ENCODE measurements at regions not wholly inside any gene's neighbourhood (a gene's known extent, or its start where the extent isn't known, plus 50 kb on each side); places are given as distances from the start of the nearest gene placed in this dataset.

DNA sequence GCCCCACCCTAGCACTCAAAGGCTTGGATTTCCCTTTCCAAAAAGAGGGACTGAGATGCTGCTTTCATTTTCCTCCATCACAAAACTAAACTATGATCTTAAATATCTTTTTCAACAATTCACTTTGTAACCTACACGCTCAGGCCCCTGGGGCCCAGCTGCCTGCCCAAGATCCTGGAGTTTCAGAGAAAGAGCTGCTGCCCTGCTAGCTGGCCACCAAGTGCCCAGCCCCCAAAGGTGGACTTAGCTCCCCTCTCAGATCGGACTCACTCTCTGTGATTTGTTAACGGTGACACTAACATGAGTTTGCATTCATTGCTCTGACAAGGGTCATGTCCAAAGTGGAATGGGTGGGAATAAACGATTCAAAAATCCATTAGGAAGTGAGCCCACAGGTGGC, 119.6 kb upstream of the SMAD3 start:
- H3K4me3 Mint-ChIP-seq: no peak overlapping the region
- H3K36me3 Mint-ChIP-seq: no peaks in the 10 kb centered on the region
- no peak for DNase-seq
- no peak overlapping the region for H3K27ac ChIP-seq (ENCODE audit: insufficient read depth, low read length, poor library complexity, severe bottlenecking)
- no peaks in the 10 kb centered on the region for H3K27me3 ChIP-seq (ENCODE audit: control insufficient read depth, insufficient read depth, low read length)
- no peak overlapping the region for H3K27ac Mint-ChIP-seq
- peaks cover 24% of the 10 kb centered on the region for H3K27me3 Mint-ChIP-seq
- no peaks in the 10 kb centered on the region for H3K36me3 ChIP-seq (ENCODE audit: control insufficient read depth, insufficient read depth, low read length)
- H3K9me3 Mint-ChIP-seq: no peaks in the 10 kb centered on the region
- H3K4me1 Mint-ChIP-seq: peaks cover 0 to 10% (median 5%) of the 10 kb centered on the region in 4 donors
- H3K9me3 ChIP-seq (ENCODE audit: control insufficient read depth in 2 of 2, low read length in 2 of 2): no peaks in the 10 kb centered on the region
- H3K4me3 ChIP-seq (ENCODE audit: low read depth, low read length): no peak overlapping the region
- H3K4me1 ChIP-seq (ENCODE audit: control insufficient read depth, insufficient read depth, low read length, poor library complexity, severe bottlenecking): no peaks in the 10 kb centered on the region
- no peak for ATAC-seq (ENCODE audit: low read depth in 2 of 2)

DNA sequence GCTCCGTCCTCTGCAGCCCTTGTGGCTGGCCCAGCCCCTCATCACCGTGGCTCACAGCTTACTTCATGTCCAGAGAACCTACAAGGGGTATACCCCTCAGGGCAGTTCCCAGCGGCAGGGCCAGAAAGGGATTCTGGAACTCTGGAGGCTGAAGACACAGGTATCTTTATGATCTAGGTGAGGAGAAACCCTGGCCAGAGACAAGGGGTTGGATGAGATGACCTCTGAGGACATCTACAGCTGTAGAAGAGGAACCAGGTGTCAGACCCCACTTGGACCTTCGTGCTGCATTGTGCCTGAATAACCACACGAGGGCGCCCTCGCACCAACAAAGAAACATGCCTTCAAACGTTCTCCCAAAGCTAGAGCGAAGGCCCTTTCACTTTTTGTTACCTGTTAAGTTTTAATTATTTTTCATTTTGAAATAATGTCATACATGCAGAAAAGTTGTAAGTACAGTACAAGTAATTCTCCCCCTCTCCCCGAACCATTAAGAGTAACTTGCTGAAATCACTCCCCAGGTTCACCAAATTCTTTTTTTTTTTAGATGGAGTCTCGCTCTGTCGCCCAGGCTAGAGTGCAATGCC, 118.7 kb upstream of the SMAD3 start:
- peak; percentile 54 to 79 (median 75) for DNase-seq
- H3K4me3 ChIP-seq (ENCODE audit: low read depth, low read length): no peak overlapping the region
- Mint-ChIP-seq H3K4me1 (peaks cover 0 to 10% (median 5%) of the 10 kb centered on the region in 4 donors), H3K27ac (no peak overlapping the region), H3K9me3 (no peaks in the 10 kb centered on the region), H3K4me3 (no peak overlapping the region), H3K27me3 (peaks cover 32% of the 10 kb centered on the region), H3K36me3 (no peaks in the 10 kb centered on the region)
- no peaks in the 10 kb centered on the region for H3K4me1 ChIP-seq (ENCODE audit: control insufficient read depth, insufficient read depth, low read length, poor library complexity, severe bottlenecking)
- no peaks in the 10 kb centered on the region for H3K9me3 ChIP-seq (ENCODE audit: control insufficient read depth in 2 of 2, low read length in 2 of 2)
- ATAC-seq (ENCODE audit: low read depth in 2 of 2): peak; percentile 65 to 78
- no peak overlapping the region for H3K27ac ChIP-seq (ENCODE audit: insufficient read depth, low read length, poor library complexity, severe bottlenecking)
- no peaks in the 10 kb centered on the region for H3K36me3 ChIP-seq (ENCODE audit: control insufficient read depth, insufficient read depth, low read length)
- H3K27me3 ChIP-seq (ENCODE audit: control insufficient read depth, insufficient read depth, low read length): peaks cover 3% of the 10 kb centered on the region

DNA sequence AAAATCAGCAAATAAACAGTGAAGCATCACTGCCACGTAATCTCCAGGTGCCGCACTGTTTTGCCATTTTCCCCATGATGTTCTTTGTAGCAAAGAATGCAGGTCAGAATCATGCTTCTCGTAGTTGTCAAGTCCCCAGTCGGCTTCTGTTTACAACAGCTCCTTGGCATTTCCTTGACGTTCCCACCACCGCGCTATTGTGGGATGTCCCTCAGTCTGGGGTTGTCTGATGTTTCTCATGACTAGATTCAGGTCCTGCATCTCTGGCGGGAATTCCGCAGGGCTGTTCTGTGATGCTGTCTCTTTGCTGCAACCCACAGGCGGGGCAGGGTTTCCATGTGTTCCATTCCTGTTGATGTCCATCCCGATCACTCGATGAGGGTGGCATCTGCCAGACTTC, 117.9 kb upstream of the SMAD3 start:
- Mint-ChIP-seq H3K27ac (no peak overlapping the region), H3K4me3 (no peak overlapping the region), H3K27me3 (peaks cover 37% of the 10 kb centered on the region), H3K9me3 (no peaks in the 10 kb centered on the region), H3K36me3 (no peaks in the 10 kb centered on the region), H3K4me1 (peaks cover 0 to 10% (median 5%) of the 10 kb centered on the region in 4 donors)
- peaks cover 4% of the 10 kb centered on the region for H3K27me3 ChIP-seq (ENCODE audit: control insufficient read depth, insufficient read depth, low read length)
- H3K4me1 ChIP-seq (ENCODE audit: control insufficient read depth, insufficient read depth, low read length, poor library complexity, severe bottlenecking): no peaks in the 10 kb centered on the region
- H3K9me3 ChIP-seq (ENCODE audit: control insufficient read depth in 2 of 2, low read length in 2 of 2): no peaks in the 10 kb centered on the region
- H3K4me3 ChIP-seq (ENCODE audit: low read depth, low read length): no peak overlapping the region
- ATAC-seq (ENCODE audit: low read depth in 2 of 2) (no peak), DNase-seq (no peak)
- H3K27ac ChIP-seq (ENCODE audit: insufficient read depth, low read length, poor library complexity, severe bottlenecking): no peak overlapping the region
- H3K36me3 ChIP-seq (ENCODE audit: control insufficient read depth, insufficient read depth, low read length): no peaks in the 10 kb centered on the region

DNA sequence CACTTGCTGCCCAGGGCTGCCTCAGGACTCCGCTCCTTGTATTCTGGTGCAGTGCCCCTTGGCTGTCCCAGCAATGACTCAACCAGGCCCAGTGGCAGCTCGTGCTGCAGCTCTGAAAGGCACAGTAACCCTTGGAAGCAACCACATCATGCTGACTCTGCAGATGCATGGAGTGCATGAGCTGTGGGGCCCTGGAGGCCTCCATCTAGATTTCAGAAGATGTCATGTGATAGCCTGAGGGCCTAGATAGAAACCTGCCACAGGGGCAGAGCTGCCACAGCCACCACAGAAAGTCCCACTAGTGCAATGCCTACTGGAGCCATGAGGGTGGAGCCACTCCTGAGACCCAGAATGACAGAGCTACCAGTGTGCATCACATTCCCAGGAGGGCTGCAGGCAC, 117.1 kb upstream of the SMAD3 start:
- H3K4me1 ChIP-seq (ENCODE audit: control insufficient read depth, insufficient read depth, low read length, poor library complexity, severe bottlenecking): no peaks in the 10 kb centered on the region
- DNase-seq: no peak
- no peak for ATAC-seq (ENCODE audit: low read depth in 2 of 2)
- H3K27ac ChIP-seq (ENCODE audit: insufficient read depth, low read length, poor library complexity, severe bottlenecking): no peak overlapping the region
- Mint-ChIP-seq H3K27ac (no peak overlapping the region), H3K9me3 (no peaks in the 10 kb centered on the region), H3K4me3 (no peak overlapping the region), H3K4me1 (peaks cover 0 to 10% (median 5%) of the 10 kb centered on the region in 4 donors), H3K36me3 (no peaks in the 10 kb centered on the region), H3K27me3 (peaks cover 37% of the 10 kb centered on the region)
- no peaks in the 10 kb centered on the region for H3K9me3 ChIP-seq (ENCODE audit: control insufficient read depth in 2 of 2, low read length in 2 of 2)
- H3K27me3 ChIP-seq (ENCODE audit: control insufficient read depth, insufficient read depth, low read length): peaks cover 4% of the 10 kb centered on the region
- no peaks in the 10 kb centered on the region for H3K36me3 ChIP-seq (ENCODE audit: control insufficient read depth, insufficient read depth, low read length)
- no peak overlapping the region for H3K4me3 ChIP-seq (ENCODE audit: low read depth, low read length)

DNA sequence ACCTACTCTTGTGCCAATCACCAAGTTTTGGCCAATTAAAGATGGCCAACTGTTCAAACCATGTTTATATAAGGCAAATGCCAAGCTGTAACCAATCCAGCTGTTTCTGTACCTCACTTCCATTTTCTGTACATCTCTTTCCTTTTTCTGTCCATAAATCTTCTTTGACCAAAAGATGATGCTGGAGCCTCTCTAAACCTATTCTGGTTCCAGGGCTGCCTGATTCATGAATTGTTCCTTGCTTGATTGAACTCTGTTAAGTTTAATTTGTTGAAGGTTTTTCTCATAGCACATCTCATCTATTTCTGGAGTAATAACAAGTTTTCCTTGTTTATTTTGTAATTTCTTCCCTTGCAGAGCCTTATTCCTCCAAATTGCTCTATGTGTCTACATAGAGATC, 115.3 kb upstream of the SMAD3 start:
- Histone ChIP-seq H3K4me1 (ENCODE audit: control insufficient read depth, insufficient read depth, low read length, poor library complexity, severe bottlenecking) (no peaks in the 10 kb centered on the region), H3K27me3 (ENCODE audit: control insufficient read depth, insufficient read depth, low read length) (peaks cover 4% of the 10 kb centered on the region), H3K9me3 (ENCODE audit: control insufficient read depth in 2 of 2, low read length in 2 of 2) (no peaks in the 10 kb centered on the region), H3K36me3 (ENCODE audit: control insufficient read depth, insufficient read depth, low read length) (no peaks in the 10 kb centered on the region), H3K27ac (ENCODE audit: insufficient read depth, low read length, poor library complexity, severe bottlenecking) (no peak overlapping the region), H3K4me3 (ENCODE audit: low read depth, low read length) (no peak overlapping the region)
- no peak overlapping the region for H3K4me3 Mint-ChIP-seq
- H3K9me3 Mint-ChIP-seq: no peaks in the 10 kb centered on the region
- H3K27me3 Mint-ChIP-seq: peaks cover 37% of the 10 kb centered on the region
- H3K27ac Mint-ChIP-seq: no peak overlapping the region
- peaks cover 0 to 10% (median 5%) of the 10 kb centered on the region in 4 donors for H3K4me1 Mint-ChIP-seq
- ATAC-seq (ENCODE audit: low read depth in 2 of 2) (no peak), DNase-seq (no peak)
- no peaks in the 10 kb centered on the region for H3K36me3 Mint-ChIP-seq

DNA sequence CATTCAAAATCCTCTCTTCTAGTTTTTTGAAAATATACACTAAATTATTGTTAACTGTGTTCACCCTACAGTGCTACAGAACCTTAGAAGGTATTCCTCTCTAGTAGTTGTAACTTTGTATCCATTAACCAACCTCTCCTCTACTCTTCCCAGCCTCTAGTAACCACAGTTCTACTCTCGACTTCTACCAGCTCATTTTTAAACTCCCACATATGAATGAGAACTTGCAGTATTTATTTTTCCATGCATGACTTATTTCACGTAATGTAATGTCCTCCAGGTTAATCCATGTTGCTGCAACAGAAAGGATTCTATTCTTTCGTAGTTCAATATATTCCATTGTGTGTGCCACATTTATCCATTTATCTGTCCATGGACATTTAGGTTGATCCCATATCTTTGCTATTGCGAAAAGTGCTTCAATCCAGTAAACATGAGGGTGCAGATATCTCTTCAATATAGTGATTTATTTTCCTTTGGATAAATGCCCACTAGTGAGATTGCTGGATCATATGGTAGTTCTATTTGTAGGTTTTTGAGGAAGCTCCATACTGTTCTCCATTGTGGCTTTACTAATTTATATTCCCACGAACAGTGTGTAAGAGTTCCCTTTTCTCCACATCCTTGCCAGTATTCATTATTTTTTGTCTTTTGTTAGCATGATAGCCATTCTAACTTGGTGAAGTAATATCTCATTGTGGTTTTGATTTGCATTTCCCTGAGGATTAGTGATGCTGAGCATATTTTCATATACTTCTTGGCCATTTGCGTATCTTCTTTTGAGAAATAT, 113.7 kb upstream of the SMAD3 start:
- peaks cover 35% of the 10 kb centered on the region for H3K27me3 Mint-ChIP-seq
- H3K4me1 ChIP-seq (ENCODE audit: control insufficient read depth, insufficient read depth, low read length, poor library complexity, severe bottlenecking): no peaks in the 10 kb centered on the region

DNA sequence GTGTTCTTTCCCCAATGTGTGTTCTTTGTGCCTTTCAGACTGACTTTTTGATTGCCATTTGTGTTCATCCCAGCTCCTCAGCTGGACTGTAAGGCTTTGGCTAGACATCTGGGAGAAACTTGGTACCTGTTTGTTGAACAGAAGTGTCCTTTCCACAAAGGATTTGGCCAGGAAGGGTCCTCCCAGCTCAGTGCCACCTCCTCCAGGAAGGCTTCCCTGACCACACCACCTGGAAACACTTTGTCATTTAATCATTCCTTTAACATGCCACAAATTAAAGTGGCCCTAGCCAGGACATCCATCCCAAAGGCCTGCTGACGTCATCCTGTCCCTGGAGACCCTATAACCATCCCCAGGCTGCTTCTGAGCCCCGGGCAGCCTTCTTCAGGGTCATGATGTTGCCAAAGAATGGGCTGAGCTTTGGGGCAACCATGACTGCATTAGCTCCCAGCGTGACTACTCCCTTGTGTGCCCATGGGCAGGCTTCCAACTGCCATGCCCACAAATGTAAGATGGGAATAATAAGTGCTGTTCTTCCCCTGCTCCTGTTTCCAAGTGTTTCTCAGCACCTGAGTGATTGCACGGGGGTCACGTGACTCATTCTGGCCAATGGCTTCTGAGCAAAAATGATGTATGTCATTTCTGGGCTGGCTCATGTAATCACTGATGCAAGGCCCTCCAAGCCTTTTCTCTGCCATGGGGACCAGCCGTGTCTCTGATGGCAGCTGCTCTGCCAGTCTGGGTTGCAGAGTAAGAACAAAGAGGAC, 112.5 kb upstream of the SMAD3 start:
- no peak overlapping the region for H3K4me3 ChIP-seq (ENCODE audit: low read depth, low read length)
- no peaks in the 10 kb centered on the region for H3K36me3 ChIP-seq (ENCODE audit: control insufficient read depth, insufficient read depth, low read length)
- peaks cover 0 to 4% (median 1%) of the 10 kb centered on the region in 4 donors for H3K4me1 Mint-ChIP-seq
- no peak overlapping the region for H3K4me3 Mint-ChIP-seq
- H3K9me3 ChIP-seq (ENCODE audit: control insufficient read depth in 2 of 2, low read length in 2 of 2): no peaks in the 10 kb centered on the region
- no peak overlapping the region for H3K27ac ChIP-seq (ENCODE audit: insufficient read depth, low read length, poor library complexity, severe bottlenecking)
- H3K27me3 ChIP-seq (ENCODE audit: control insufficient read depth, insufficient read depth, low read length): peaks cover 4% of the 10 kb centered on the region
- H3K27me3 Mint-ChIP-seq: peaks cover 28% of the 10 kb centered on the region
- no peak overlapping the region for H3K27ac Mint-ChIP-seq
- H3K9me3 Mint-ChIP-seq: no peaks in the 10 kb centered on the region
- no peaks in the 10 kb centered on the region for H3K36me3 Mint-ChIP-seq
- no peaks in the 10 kb centered on the region for H3K4me1 ChIP-seq (ENCODE audit: control insufficient read depth, insufficient read depth, low read length, poor library complexity, severe bottlenecking)
- ATAC-seq (ENCODE audit: low read depth in 2 of 2) (no peak), DNase-seq (no peak)

More for the DNA sequence above, 113.7 kb upstream of the SMAD3 start:
- H3K9me3 ChIP-seq (ENCODE audit: control insufficient read depth in 2 of 2, low read length in 2 of 2): no peaks in the 10 kb centered on the region
- H3K27ac Mint-ChIP-seq: no peak overlapping the region
- no peak for DNase-seq
- no peak for ATAC-seq (ENCODE audit: low read depth in 2 of 2)
- H3K27me3 ChIP-seq (ENCODE audit: control insufficient read depth, insufficient read depth, low read length): peaks cover 4% of the 10 kb centered on the region
- H3K4me3 Mint-ChIP-seq: no peak overlapping the region
- no peak overlapping the region for H3K4me3 ChIP-seq (ENCODE audit: low read depth, low read length)
- H3K36me3 ChIP-seq (ENCODE audit: control insufficient read depth, insufficient read depth, low read length): no peaks in the 10 kb centered on the region
- no peak overlapping the region for H3K27ac ChIP-seq (ENCODE audit: insufficient read depth, low read length, poor library complexity, severe bottlenecking)
- H3K9me3 Mint-ChIP-seq: no peaks in the 10 kb centered on the region
- peaks cover 0 to 7% (median 4%) of the 10 kb centered on the region in 4 donors for H3K4me1 Mint-ChIP-seq
- no peaks in the 10 kb centered on the region for H3K36me3 Mint-ChIP-seq

Measured in CD4-positive, CD25-positive, alpha-beta regulatory T cell (primary cell).